GM18873 (cell line): ENCODE measurements at regions not wholly inside any gene's neighbourhood (a gene's known extent, or its start where the extent isn't known, plus 50 kb on each side); places are given as distances from the start of the nearest gene placed in this dataset.
"Not testable (repeated sequence)": the region's sequence is repeated elsewhere in the genome, so short reads cannot be mapped to it uniquely, and the experiment has no call there.

Experiments used
- ATAC-seq: cut with Tn5 transposase; IDR thresholded peaks from one replicate; pipeline ENCODE4 v1.9.1; 2021; ENCODE audit warnings: mild to moderate bottlenecking, moderate library complexity, moderate number of reproducible peaks; ENCODE audit not compliant: unreplicated experiment, low FRiP score

DNA sequence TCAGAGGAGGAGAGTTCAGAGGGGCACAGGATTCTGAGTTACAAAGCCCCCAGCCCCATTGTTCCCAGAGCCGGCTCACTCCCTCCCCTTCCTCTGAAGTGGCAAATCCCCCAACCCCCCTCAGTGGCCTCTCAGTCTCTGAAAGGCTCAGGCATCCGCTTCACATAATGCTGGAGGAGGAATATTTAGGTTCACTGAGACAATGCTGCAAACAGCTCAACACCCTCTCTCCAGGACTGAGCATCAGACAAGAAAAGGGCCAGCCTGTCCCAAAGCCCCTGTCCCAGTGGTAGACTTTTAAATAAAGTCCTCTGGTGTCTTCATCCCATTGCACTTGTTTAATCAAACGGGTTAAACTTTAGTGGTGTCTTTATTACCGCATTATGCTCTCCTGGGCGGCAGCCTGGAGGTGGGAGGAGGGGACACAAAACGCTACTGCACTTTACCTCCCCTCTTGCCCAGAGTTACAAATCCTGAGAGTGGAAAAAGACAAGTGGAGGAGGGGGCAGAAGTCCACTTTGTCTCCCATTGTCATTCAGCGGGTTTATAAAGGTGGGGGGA is 257.9 kb downstream of the FGFR2 start:
- no peak for ATAC-seq

- no peak for ATAC-seq
These were observed 246.7 kb downstream of the FGFR2 start for GRCh38 chr10:121351540-121351939.

GRCh38 chr10:121352231-121352855 is 245.9 kb downstream of the FGFR2 start:
- ATAC-seq: no peak

DNA sequence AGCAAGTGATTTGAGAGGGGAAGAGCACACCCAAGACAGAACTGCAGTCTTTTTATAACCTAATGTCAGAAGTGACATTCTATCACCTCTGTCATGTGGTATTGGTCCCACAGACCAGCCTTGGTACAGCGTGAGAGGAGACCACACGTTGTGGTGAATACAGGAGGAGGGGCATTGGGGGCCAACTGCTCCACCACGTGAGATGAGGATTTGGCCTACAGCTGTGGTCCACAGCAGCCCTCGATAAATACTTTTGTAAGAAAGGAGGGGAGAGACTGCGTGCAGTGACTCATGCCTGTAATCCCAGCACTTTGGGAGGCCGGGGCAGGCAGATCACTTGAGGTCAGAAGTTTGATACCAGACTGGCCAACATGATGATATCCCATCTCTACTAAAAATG is 243.1 kb downstream of the FGFR2 start:
- ATAC-seq: no peak

DNA sequence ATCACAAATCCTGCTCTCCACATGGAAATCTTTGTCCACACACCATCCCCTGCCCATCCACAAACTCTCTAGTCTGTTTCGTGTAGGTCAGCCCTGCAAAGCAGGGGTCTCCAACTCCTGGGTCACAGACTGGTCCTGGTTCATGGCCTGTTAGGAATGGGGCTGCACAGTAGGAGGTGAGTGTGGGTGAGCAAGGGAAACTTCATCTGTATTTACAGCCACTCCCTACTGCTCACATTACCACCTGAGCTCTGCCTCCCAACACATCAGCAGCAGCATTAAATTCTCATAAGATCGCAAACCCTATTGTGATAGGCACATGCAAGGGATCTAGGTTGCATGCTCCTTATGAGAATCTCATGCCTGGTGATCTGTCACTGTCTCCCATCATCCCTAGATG is 242.1 kb downstream of the FGFR2 start:
- no peak for ATAC-seq

DNA sequence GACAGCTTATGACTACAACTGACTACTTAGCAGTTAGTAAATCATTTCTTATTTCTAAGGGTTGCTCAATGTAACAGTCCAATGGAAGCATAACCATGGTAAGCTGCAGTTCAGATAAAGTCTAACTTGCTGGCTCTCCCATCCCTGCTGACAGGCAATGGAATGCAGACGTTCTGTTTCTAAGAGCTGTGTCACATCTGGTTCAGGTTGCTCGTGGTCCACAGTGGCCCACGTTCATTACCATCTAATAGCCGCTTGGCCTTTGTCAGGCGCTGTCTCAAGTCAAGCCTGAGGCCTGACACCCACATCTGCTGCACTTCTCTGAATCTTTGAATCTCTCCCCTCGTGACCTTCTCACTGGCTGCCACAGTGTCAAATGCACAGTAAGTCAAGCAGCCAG is 240.8 kb downstream of the FGFR2 start:
- no peak for ATAC-seq

- ATAC-seq: no peak
These were observed 236.2 kb downstream of the FGFR2 start for GRCh38 chr10:121362026-121362425.

DNA sequence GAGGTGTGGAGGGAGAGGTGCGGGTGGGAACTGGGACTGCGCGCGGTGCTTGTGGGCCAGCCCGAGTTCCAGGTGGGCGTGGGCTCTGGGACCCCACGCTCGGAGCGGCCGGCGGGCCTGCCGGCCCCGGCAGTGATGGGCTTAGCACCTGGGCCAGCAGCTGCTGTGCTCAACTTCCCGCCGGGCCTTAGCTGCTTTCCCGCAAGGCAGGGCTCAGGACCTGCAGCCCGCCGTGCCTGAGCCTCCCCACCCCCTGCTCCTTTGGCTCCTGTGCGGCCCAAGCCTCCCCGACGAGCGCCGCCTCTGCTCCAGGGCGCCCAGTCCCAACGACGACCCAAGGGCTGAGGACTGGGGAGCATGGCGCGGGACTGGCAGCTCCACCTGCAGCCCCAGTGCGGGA is 232.7 kb downstream of the FGFR2 start:
- no peak for ATAC-seq

DNA sequence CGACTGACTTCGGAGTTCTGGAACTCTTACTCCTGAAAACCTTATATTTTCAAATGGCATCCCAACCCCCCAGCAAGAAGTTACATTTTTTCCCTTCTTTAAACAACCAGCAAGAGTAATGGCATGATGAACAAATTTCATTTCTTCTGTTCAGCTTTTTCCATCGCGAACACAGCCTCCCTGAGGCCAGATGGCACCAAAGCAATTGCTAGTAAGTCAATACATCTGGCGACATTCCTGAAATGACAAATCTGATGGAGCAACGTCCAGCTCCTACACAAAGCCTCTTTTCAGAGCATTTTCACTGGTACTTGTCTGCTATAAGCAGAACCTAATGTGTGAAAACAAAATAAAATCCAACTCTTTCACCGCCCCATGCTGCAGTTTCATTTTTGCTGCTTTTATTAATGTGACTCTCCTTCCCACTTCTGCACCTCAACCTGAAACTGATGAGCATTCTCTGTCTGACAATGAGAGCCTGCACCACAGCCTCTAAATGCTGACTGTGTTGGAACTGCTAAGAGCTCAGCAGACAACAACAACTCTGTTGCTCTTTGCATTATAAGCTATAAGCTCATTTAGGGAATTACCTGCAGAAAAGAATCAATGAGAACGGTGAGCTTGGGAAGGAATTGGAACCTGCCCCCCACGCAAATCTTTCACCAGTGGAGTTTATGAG is 229.8 kb downstream of the FGFR2 start:
- no peak for ATAC-seq

DNA sequence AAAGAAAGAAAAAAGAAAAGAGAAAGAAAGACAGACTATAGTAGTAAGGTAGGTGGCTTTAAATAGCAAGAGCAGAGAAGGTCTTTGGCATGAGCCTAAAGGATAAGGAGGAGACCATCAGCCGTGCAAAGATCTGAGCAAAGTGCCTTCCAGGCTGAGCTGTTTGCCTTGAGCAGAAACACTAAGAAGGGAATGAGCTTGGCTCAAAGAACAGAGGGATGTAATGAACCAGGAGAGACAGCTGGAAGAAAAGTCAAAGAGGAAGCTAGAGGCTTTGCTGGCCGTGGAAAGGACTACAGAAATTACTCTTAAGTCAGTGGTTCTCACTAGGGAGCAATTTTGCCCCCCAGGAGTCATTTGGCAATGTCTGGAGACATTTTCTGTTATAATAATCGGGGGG is 228.6 kb downstream of the FGFR2 start:
- no peak for ATAC-seq

DNA sequence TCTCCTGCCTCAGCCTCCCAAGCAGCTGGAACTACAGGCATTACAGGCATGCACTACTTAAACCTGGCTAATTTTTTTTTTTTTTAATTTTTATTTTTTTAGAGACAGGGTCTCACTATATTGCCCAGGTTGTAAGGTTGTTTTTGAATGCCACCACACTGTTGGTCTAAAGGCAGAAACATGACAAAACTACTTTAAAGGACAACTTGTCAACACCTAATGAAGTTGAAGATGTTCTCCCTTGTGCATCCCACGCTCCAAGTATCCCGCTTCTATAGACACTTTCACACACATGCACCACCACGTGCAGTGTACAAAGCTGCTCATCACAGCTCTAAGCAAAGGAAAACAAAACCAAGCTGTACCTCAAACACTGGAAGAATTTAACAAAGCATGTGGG is 226.4 kb downstream of the FGFR2 start:
- no peak for ATAC-seq

DNA sequence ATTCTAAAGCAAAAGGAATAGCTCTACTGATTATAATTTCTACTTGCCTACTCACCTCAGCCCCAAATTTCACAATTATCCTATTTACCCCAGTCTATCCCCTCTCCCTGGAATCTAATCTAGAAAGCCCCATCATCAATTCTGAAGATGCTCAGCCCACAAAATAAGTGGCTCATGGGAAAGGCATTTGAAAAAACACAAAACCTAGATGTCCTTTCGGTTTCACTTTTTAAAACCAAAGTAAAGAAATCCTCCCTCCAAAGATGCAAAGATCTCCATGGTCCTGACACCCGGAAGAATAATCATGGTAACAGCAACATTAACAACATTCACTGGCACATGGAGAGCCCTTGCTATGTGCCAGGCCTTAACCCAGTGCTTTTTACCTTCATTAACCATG is 224.8 kb downstream of the FGFR2 start:
- ATAC-seq: no peak

GRCh38 chr10:121374121-121374520 is 224.1 kb downstream of the FGFR2 start:
- ATAC-seq: no peak

- no peak for ATAC-seq
These were observed 223.1 kb downstream of the FGFR2 start for GRCh38 chr10:121375172-121375571.

DNA sequence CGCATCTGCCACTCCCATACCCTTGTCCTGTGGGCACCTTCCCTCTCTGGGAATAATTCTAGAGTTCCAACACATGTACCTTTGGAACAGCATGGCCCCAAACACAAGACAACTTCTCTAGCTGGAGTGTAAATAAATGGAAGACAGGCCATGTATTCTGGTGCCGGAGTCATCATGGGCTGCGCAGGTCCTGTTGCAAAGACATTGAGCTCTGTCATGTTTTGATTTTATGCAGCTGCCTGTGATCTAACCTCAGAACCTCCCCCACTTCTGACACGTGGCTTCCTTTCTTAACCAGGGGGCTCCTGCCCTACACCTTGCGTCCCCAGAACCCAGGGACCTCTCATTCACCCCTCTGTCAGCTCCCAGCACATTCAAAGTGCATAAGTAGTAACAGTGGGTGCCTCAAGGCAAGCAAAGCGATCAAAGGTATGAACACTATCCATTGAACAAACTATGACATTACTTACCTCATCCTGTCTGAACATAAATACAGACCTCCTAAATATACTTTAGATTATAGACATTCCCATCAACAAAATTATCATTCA is 219.9 kb downstream of the FGFR2 start:
- ATAC-seq: no peak

DNA sequence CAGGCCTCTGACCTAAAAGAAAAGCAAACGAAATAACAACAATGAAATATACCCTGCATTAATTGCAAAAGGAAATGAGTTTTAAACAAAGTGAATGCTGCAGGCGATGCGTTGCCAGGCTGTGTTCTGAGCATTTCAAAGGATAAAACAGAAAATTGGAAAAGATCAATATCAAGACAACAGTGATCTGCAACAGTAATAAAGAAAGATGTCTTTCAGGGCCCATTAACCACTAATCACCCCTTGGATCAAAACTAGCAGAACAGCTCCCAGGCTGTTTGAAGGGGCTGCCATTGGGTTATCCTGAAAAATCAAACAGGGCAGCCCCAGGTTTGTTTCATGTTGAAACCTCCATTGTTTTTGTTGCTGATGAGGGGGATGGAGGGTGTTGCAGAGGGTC is 219.2 kb downstream of the FGFR2 start:
- ATAC-seq: no peak

- ATAC-seq: no peak
These were observed 218.0 kb downstream of the FGFR2 start for GRCh38 chr10:121380211-121380610.

GRCh38 chr10:121382029-121382520 is 216.2 kb downstream of the FGFR2 start:
- not testable (repeated sequence) for ATAC-seq

GRCh38 chr10:121385136-121385535 is 213.1 kb downstream of the FGFR2 start:
- ATAC-seq: no peak

DNA sequence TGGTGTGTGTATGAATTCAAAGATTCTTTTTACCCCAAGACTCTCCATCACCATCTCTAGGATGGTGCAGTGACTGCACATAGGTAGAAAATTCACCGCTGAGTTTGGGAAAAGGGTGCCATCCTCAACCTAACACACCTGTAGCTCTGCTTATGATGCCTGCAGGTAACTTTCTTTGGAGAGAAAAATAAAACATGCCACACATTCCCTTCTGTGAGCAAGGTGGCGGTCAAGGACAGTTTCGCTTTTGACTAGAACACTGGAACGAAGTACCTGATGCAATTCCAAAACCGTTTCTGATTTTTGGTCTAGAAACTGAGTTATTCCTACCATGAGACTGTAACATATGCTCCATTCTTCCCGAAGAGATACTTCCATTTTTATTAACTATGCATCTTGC is 205.6 kb downstream of the FGFR2 start:
- ATAC-seq: no peak

DNA sequence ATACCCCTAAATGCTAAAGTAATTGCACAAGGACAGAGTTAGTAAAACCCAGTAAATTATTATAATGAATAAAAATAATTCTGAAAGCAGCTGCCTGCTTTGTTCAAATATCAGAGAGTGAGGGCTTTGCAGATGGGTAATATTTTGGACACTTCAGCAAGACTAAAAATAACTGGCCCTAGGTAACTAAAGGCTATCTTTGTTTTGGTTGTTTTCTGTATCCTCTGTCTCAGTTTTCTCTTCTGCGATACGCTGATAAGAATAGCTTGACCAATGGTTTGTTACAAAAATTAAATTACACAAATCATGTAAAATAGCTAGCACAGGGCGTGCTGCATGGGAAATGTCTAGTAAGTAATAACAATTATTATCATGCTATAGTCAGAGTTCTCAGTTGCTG is 204.7 kb downstream of the FGFR2 start:
- no peak for ATAC-seq

- not testable (repeated sequence) for ATAC-seq
These were observed 197.7 kb downstream of the FGFR2 start for GRCh38 chr10:121400507-121400906.
